K562 (cell line): ENCODE measurements at regions not wholly inside any gene's neighbourhood (a gene's known extent, or its start where the extent isn't known, plus 50 kb on each side); places are given as distances from the start of the nearest gene placed in this dataset.

Source experiments
- GATAD2A ChIP-seq: fragments of 450-650 bp; IDR thresholded peaks from 2 replicates; pipeline ENCODE4 v1.6.1; 2017
- MAZ ChIP-seq, 2 experiments: fragments of 450-650 bp in 1 of 2; sonication (generic) in 1 of 2; formaldehyde crosslinking; IDR thresholded peaks in 1 of 2; conservative IDR thresholded peaks in 1 of 2; 2 replicates each; pipeline versions ENCODE4 v1.4.0 to v1.5.0; 2020; ENCODE audit warnings: mild to moderate bottlenecking in 1 of 2, missing genetic modification reagents in 1 of 2
- NRF1 ChIP-seq, 2 experiments: fragments of 450-650 bp; IDR thresholded peaks in 1 of 2; conservative IDR thresholded peaks in 1 of 2; 2 replicates each; pipeline ENCODE4 v1.6.1; 2014; ENCODE audit warnings: mild to moderate bottlenecking in 2 of 2
- PCBP1 ChIP-seq: fragments of 200-400 bp; formaldehyde crosslinking; IDR thresholded peaks from 2 replicates; pipeline ENCODE4 v1.6.1; 2018; ENCODE audit warnings: mild to moderate bottlenecking, low read depth, low read length; ENCODE audit not compliant: poor library complexity, severe bottlenecking
- POLR2A ChIP-seq: fragments of 450-650 bp; conservative IDR thresholded peaks from 2 replicates; pipeline ENCODE4 v1.6.1; 2016
- SMARCB1 ChIP-seq: IDR thresholded peaks from 2 replicates; pipeline ENCODE4 v1.6.1; 2011; ENCODE audit warnings: improper control_type of control experiment, low read depth; ENCODE audit not compliant: insufficient read length
- ZFP1 ChIP-seq: fragments of 450-650 bp; formaldehyde crosslinking; IDR thresholded peaks from 2 replicates; pipeline ENCODE4 v1.4.0; 2020; ENCODE audit warnings: mild to moderate bottlenecking, mixed read lengths
- ZNF175 ChIP-seq: fragments of 200-800 bp; sonication (Bioruptor generic); IDR thresholded peaks from 2 replicates; pipeline ENCODE4 v1.6.1; 2016; ENCODE audit warnings: low read depth, mild to moderate bottlenecking, missing genetic modification characterization, missing compliant biosample characterization
- TF ChIP-seq, protein P1 (sequence below), 3 experiments: IDR thresholded peaks in 2 of 3; conservative IDR thresholded peaks in 1 of 3; 2 replicates each; pipeline ENCODE4 v1.5.1; 2011 to 2012; ENCODE audit warnings: low read length in 3 of 3, mild to moderate bottlenecking in 3 of 3, control low read depth in 2 of 3, improper control_type of control experiment in 1 of 3, inconsistent platforms in 1 of 3, low read depth in 1 of 3, mixed read lengths in 1 of 3, moderate library complexity in 1 of 3; ENCODE audit not compliant: insufficient read depth in 2 of 3
- TF ChIP-seq, protein P2 (sequence below): fragments of 450-650 bp; formaldehyde crosslinking; IDR thresholded peaks from 2 replicates; pipeline ENCODE4 v1.4.0; 2022; ENCODE audit warnings: missing genetic modification characterization
- TF ChIP-seq, protein P3 (sequence below): fragments of 450-650 bp; IDR thresholded peaks from 2 replicates; pipeline ENCODE4 v1.6.1; 2014; ENCODE audit warnings: low read depth, mild to moderate bottlenecking, moderate library complexity, borderline replicate concordance
- TF ChIP-seq, protein P4 (sequence below): sonication (generic); formaldehyde crosslinking; IDR thresholded peaks from 2 replicates; pipeline ENCODE4 v1.8.1; 2022; ENCODE audit warnings: missing genetic modification reagents
- TF ChIP-seq, protein P5 (sequence below): IDR thresholded peaks from 2 replicates; pipeline ENCODE4 v1.6.1; 2014; ENCODE audit warnings: antibody characterized with exemption
- TF ChIP-seq, protein P6 (sequence below): fragments of 250-450 bp; sonication (Bioruptor Pico); IDR thresholded peaks from 2 replicates; pipeline ENCODE4 v1.4.0; 2020

DNA sequence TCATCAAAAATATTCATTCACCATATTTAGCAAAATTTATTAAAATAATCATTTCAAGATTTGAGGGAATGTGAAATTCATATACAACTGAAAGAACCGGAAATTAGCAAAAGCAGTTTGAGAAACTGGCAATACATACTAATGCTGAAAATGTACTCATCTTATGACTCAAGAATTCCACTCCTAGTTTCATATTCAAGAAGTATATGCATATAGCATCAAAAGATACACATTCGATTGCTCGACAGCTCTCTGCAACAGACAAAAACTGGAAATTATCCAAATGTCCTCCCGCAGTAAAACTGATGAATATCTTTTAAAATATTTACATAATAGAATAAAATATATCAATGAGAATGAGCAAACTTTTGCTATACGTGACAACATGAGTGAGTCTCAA lies 189.2 kb upstream of the MGAT4C start:
- TF ChIP-seq SMARCB1, result no peak
- TF ChIP-seq, protein P1, sequence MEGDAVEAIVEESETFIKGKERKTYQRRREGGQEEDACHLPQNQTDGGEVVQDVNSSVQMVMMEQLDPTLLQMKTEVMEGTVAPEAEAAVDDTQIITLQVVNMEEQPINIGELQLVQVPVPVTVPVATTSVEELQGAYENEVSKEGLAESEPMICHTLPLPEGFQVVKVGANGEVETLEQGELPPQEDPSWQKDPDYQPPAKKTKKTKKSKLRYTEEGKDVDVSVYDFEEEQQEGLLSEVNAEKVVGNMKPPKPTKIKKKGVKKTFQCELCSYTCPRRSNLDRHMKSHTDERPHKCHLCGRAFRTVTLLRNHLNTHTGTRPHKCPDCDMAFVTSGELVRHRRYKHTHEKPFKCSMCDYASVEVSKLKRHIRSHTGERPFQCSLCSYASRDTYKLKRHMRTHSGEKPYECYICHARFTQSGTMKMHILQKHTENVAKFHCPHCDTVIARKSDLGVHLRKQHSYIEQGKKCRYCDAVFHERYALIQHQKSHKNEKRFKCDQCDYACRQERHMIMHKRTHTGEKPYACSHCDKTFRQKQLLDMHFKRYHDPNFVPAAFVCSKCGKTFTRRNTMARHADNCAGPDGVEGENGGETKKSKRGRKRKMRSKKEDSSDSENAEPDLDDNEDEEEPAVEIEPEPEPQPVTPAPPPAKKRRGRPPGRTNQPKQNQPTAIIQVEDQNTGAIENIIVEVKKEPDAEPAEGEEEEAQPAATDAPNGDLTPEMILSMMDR (IDR thresholded peaks at IDR 0.05 in 2 of 3, conservative IDR thresholded peaks at IDR 0.05 in 1 of 3; ENCODE audit: insufficient read depth in 2 of 3, low read depth in 1 of 3, low read length in 3 of 3), result no peak
- TF ChIP-seq POLR2A, result no peak
- TF ChIP-seq GATAD2A, result no peak
- TF ChIP-seq, protein P2, sequence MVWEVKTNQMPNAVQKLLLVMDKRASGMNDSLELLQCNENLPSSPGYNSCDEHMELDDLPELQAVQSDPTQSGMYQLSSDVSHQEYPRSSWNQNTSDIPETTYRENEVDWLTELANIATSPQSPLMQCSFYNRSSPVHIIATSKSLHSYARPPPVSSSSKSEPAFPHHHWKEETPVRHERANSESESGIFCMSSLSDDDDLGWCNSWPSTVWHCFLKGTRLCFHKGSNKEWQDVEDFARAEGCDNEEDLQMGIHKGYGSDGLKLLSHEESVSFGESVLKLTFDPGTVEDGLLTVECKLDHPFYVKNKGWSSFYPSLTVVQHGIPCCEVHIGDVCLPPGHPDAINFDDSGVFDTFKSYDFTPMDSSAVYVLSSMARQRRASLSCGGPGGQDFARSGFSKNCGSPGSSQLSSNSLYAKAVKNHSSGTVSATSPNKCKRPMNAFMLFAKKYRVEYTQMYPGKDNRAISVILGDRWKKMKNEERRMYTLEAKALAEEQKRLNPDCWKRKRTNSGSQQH (CRISPR knock-in tag), result no peak
- no peak for TF ChIP-seq ZNF175 (CRISPR knock-in tag)
- no peak for TF ChIP-seq PCBP1
- TF ChIP-seq, protein P3, sequence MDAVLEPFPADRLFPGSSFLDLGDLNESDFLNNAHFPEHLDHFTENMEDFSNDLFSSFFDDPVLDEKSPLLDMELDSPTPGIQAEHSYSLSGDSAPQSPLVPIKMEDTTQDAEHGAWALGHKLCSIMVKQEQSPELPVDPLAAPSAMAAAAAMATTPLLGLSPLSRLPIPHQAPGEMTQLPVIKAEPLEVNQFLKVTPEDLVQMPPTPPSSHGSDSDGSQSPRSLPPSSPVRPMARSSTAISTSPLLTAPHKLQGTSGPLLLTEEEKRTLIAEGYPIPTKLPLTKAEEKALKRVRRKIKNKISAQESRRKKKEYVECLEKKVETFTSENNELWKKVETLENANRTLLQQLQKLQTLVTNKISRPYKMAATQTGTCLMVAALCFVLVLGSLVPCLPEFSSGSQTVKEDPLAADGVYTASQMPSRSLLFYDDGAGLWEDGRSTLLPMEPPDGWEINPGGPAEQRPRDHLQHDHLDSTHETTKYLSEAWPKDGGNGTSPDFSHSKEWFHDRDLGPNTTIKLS, result no peak
- TF ChIP-seq, protein P4, sequence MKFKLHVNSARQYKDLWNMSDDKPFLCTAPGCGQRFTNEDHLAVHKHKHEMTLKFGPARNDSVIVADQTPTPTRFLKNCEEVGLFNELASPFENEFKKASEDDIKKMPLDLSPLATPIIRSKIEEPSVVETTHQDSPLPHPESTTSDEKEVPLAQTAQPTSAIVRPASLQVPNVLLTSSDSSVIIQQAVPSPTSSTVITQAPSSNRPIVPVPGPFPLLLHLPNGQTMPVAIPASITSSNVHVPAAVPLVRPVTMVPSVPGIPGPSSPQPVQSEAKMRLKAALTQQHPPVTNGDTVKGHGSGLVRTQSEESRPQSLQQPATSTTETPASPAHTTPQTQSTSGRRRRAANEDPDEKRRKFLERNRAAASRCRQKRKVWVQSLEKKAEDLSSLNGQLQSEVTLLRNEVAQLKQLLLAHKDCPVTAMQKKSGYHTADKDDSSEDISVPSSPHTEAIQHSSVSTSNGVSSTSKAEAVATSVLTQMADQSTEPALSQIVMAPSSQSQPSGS, result no peak
- TF ChIP-seq MAZ (CRISPR knock-in tag; conservative IDR thresholded peaks at IDR 0.05 in 1 of 2, IDR thresholded peaks at IDR 0.05 in 1 of 2), result no peak
- TF ChIP-seq, protein P5, sequence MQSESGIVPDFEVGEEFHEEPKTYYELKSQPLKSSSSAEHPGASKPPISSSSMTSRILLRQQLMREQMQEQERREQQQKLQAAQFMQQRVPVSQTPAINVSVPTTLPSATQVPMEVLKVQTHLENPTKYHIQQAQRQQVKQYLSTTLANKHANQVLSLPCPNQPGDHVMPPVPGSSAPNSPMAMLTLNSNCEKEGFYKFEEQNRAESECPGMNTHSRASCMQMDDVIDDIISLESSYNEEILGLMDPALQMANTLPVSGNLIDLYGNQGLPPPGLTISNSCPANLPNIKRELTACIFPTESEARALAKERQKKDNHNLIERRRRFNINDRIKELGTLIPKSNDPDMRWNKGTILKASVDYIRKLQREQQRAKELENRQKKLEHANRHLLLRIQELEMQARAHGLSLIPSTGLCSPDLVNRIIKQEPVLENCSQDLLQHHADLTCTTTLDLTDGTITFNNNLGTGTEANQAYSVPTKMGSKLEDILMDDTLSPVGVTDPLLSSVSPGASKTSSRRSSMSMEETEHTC, result no peak
- no peak for TF ChIP-seq NRF1 (conservative IDR thresholded peaks at IDR 0.05 in 1 of 2, IDR thresholded peaks at IDR 0.05 in 1 of 2)
- TF ChIP-seq, protein P6, sequence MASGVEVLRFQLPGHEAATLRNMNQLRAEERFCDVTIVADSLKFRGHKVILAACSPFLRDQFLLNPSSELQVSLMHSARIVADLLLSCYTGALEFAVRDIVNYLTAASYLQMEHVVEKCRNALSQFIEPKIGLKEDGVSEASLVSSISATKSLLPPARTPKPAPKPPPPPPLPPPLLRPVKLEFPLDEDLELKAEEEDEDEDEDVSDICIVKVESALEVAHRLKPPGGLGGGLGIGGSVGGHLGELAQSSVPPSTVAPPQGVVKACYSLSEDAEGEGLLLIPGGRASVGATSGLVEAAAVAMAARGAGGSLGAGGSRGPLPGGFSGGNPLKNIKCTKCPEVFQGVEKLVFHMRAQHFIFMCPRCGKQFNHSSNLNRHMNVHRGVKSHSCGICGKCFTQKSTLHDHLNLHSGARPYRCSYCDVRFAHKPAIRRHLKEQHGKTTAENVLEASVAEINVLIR (CRISPR knock-in tag), result no peak
- no peak for TF ChIP-seq ZFP1 (CRISPR knock-in tag)
